ENCODE measurements at regions not wholly inside any gene's neighbourhood (a gene's known extent, or its start where the extent isn't known, plus 50 kb on each side); places are given as distances from the start of the nearest gene placed in this dataset.

GRCh38 chr2:217260441-217261115, 400.7 kb upstream of the TNP1 start:
- Histone ChIP-seq H3K27me3 (ENCODE audit: low read length) (no peaks in the 10 kb centered on the region), H3K9ac (ENCODE audit: low read length) (no peak overlapping the region)

GRCh38 chr2:217258170-217258569, 398.3 kb upstream of the TNP1 start:
- H3K27ac ChIP-seq (ENCODE audit: low read depth, low read length) = no peak overlapping the region
- H3K4me3 ChIP-seq (ENCODE audit: insufficient read depth, low read length, poor library complexity, severe bottlenecking) = no peak overlapping the region
- H3K9me2 ChIP-seq (replicated peaks; ENCODE audit: insufficient read depth, low read length) = no peaks in the 10 kb centered on the region
- no peaks in the 10 kb centered on the region for H3K27me3 ChIP-seq (ENCODE audit: low read length)
- no peak overlapping the region for H2AFZ ChIP-seq (ENCODE audit: low read depth, low read length, severe bottlenecking)
- H3F3A ChIP-seq (ENCODE audit: insufficient read depth) = no peaks in the 10 kb centered on the region
- no peaks in the 10 kb centered on the region for H3K9me3 ChIP-seq (ENCODE audit: insufficient read depth, low read length)
- H3K36me3 ChIP-seq (ENCODE audit: low read length) = no peaks in the 10 kb centered on the region
- no peaks in the 10 kb centered on the region for H4K20me1 ChIP-seq (ENCODE audit: low read depth, low read length)
- H3K9ac ChIP-seq (ENCODE audit: low read length) = no peak overlapping the region
- no peak for TF ChIP-seq EZH2phosphoT487 (conservative IDR thresholded peaks at IDR 0.05; ENCODE audit: low read length)
- TF ChIP-seq CTCF (IDR thresholded peaks at IDR 0.05; ENCODE audit: insufficient read depth, low read length, poor library complexity, severe bottlenecking) = no peak
- H3K4me2 ChIP-seq (ENCODE audit: low read depth, low read length, poor library complexity, severe bottlenecking) = no peak overlapping the region
- H3K79me2 ChIP-seq (ENCODE audit: insufficient read depth, low read length) = no peaks in the 10 kb centered on the region

More at GRCh38 chr2:217260441-217261115, 400.7 kb upstream of the TNP1 start:
- Histone ChIP-seq H4K20me1 (ENCODE audit: low read depth, low read length) (no peaks in the 10 kb centered on the region), H2AFZ (ENCODE audit: low read depth, low read length, severe bottlenecking) (no peak overlapping the region), H3K4me3 (ENCODE audit: insufficient read depth, low read length, poor library complexity, severe bottlenecking) (no peak overlapping the region), H3K27ac (ENCODE audit: low read depth, low read length) (no peak overlapping the region), H3K9me3 (ENCODE audit: insufficient read depth, low read length) (no peaks in the 10 kb centered on the region), H3K9me2 (replicated peaks; ENCODE audit: insufficient read depth, low read length) (no peaks in the 10 kb centered on the region), H3K4me2 (ENCODE audit: low read depth, low read length, poor library complexity, severe bottlenecking) (no peak overlapping the region), H3F3A (ENCODE audit: insufficient read depth) (no peaks in the 10 kb centered on the region), H3K79me2 (ENCODE audit: insufficient read depth, low read length) (no peaks in the 10 kb centered on the region), H3K36me3 (ENCODE audit: low read length) (no peaks in the 10 kb centered on the region)
- TF ChIP-seq CTCF (IDR thresholded peaks at IDR 0.05; ENCODE audit: insufficient read depth, low read length, poor library complexity, severe bottlenecking) = no peak
- no peak for TF ChIP-seq EZH2phosphoT487 (conservative IDR thresholded peaks at IDR 0.05; ENCODE audit: low read length)

- Histone ChIP-seq H3K4me2 (ENCODE audit: low read depth, low read length, poor library complexity, severe bottlenecking) (no peak overlapping the region), H2AFZ (ENCODE audit: low read depth, low read length, severe bottlenecking) (no peak overlapping the region), H3F3A (ENCODE audit: insufficient read depth) (no peaks in the 10 kb centered on the region), H3K36me3 (ENCODE audit: low read length) (no peaks in the 10 kb centered on the region), H3K27ac (ENCODE audit: low read depth, low read length) (no peak overlapping the region), H3K9me3 (ENCODE audit: insufficient read depth, low read length) (no peaks in the 10 kb centered on the region), H4K20me1 (ENCODE audit: low read depth, low read length) (no peaks in the 10 kb centered on the region), H3K4me3 (ENCODE audit: insufficient read depth, low read length, poor library complexity, severe bottlenecking) (no peak overlapping the region), H3K9ac (ENCODE audit: low read length) (no peak overlapping the region), H3K27me3 (ENCODE audit: low read length) (no peaks in the 10 kb centered on the region), H3K79me2 (ENCODE audit: insufficient read depth, low read length) (no peaks in the 10 kb centered on the region), H3K9me2 (replicated peaks; ENCODE audit: insufficient read depth, low read length) (no peaks in the 10 kb centered on the region)
- TF ChIP-seq CTCF (IDR thresholded peaks at IDR 0.05; ENCODE audit: insufficient read depth, low read length, poor library complexity, severe bottlenecking) (no peak), EZH2phosphoT487 (conservative IDR thresholded peaks at IDR 0.05; ENCODE audit: low read length) (no peak)
Measured at GRCh38 chr2:217256251-217256650, 396.4 kb upstream of the TNP1 start.

Measured in SU-DHL-6 (cell line).